HG03139 (cell line): ENCODE measurements at regions not wholly inside any gene's neighbourhood (a gene's known extent, or its start where the extent isn't known, plus 50 kb on each side); places are given as distances from the start of the nearest gene placed in this dataset.

Source experiments
- ATAC-seq: cut with Tn5 transposase; IDR thresholded peaks from one replicate; pipeline ENCODE4 v1.9.1; 2021; ENCODE audit not compliant: unreplicated experiment

DNA sequence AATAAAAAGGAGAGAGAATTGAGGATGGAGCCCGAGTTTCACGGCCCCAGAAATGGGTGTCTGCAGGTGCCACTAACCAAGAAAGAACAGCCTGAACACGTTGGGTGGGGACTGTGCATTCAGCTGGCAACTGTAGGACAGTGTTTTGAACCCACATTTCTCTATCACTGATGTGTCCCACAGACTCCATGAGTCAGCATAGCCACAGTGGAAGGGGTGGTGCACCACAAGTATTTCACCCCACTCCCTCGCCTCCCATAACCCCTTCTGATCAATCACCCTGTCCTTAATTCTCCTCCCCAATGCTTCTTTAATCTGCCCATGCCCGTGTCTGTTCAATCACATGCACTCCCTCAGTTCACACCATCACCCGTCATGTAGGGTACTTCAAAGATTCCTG is 291.5 kb downstream of the ZNF516 start:
- no peak for ATAC-seq

DNA sequence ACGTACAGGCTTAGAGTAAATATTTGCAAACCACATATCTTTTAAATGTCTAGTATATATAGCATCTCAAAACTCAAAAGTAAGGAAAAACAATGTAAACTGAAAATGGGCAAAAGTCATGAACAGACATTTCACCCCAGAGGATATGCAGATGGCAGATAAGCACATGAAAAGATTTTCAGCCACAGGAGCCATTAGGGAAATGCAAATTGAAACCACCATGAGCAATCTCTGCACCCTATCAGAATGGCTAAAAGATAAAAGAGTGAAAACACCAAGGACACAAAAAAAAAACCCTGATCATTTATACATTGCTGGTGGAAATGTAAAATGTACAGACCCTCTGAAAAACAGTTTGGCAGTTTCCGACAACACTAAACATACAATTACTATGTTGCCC is 292.7 kb downstream of the ZNF516 start:
- ATAC-seq = no peak

DNA sequence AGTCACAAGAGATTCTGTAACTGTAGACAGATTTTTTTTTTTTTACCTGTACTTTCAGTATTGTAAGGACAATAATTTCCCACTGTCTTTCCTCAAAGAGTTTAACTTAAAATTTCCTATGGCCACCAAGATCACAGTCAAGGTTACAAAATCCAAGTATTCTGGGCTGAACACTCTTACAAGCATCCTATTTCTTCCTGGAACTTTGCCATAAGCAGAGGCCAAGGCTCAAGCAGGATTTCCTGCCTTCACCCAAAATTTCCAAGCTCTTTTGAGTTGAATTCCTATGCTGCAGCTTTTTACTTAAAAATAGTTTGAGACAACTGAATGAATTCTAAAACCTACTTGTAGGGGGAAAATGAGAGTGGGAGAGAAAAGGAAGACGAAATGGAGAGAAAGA is 299.4 kb downstream of the ZNF516 start:
- no peak for ATAC-seq

DNA sequence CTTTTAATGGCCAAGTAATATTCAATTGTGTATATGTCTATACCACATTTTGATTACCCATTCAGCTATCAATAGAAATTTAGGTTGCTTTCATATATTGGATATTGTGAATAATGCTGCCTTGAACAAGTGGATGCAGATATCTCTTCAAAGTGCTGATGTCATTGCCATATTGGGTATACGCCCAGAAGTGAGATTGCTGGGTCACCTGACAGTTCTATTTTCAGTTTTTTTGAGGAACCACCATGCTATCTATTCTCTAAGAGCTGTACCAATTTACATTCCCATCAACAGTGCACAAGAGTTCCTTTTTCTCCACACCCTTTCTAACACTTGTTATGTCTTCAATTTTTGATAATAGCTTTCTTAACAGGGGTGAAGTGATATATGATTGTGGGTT is 306.9 kb downstream of the ZNF516 start:
- ATAC-seq = no peak

DNA sequence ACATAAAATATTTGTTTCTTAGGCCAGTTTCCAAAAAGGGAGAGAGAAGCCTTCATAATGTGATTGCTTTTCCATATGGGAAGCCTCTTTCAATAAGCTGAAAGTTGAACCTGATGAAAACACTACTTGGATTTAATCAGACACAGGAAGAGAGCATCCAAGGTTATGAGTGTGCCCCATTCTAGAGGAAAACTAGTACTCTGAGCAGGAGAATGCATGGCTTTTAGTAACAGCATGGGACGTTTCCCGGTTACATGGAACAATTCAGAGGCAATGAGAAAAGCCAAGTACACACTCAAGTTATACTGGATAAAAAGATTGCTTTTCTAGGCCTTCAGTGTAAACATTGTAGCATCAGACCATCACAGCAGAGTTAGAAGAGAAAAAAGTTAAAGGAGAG is 315.8 kb downstream of the ZNF516 start:
- no peak for ATAC-seq

DNA sequence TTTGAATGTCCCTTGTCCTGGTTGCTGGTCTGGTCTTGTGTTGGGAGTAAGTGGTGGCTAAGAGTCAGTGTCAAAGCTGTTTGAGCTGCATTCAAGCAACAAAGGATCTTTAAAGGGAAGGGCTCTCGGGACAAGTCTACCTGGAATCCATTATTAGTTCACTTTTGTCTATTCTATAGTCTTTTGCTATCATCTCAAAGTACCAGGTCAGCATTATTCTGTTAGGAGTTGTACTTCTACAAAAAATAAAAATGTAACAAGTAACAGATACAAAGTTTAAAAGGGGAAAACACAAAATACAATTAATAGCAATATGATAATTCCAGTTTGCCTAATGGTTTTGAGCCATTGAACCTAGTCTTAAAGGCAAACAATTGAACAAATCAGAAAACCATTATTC is 317.9 kb downstream of the ZNF516 start:
- no peak for ATAC-seq

DNA sequence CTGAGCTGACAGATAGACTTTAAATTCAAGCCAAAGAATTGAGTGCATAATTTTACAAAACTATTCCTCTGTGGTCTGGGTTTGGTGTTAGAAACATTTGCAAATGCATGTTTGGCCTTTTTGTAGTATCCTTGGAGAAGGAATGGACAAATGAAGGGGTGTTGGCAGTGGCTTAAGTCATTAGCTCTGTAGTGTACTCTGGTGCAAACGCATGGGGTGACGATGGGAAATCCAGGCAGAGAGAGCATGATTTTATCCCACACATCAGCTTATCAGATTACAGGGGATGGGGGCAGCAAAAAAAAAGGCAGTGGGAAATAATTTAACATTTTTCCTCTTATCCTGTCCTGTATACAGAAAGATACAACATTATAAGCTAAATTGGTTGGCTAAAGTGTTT is 320.6 kb downstream of the ZNF516 start:
- ATAC-seq = no peak

DNA sequence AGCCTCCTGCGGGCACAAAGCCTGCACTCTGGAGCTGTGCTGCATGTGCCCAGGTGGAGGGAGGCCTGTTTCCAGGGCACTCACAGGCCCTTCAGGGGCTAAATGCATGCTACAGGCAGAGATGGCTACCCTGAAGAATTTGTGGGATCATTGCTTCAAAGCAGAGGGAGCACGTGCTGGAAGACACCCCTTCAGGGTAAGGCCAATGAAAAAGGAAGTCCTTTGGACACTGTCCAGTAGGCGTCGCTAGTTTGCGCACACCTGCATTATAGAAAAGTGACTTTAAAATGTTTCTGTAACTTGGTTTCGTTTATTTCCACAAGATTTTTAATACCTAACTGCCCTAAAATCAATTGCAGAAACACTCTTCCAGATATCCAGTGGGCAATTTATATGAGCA is 325.3 kb downstream of the ZNF516 start:
- no peak for ATAC-seq

DNA sequence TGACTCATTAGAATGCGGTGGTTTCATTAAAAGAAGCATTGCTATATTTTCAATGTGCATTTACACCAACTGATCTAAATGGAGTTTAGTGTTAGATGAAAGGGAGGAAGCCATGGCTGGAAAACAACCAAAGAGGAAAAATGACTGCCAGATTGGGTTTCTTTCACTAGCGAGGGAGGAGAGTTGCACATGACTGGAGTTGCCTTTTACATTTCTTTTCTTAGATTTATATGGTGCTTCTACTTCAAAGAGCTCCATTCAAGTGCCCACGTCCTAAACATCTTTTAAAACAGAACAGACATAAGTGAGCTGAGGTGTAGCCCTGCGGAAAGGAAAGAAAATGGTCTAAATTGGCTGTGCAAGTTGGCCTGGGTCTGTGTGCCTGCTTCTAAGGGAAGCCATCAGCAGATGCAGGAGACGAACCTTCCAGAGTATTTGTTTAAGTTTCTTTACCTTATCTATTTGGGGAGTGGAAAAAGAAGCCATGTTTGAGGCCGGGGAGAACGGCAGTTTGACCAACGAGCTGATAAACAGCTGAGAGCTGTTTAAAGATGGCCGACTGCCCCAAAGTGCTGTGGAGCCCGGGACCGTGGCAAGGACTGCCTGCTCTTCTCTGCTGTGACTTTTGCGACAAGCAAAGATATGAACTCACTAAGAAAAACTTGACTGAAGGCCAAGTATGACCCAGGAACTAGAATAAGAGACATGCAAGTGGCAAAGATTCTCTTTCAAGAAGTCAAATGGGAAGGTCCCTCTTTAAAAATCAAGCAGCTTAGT is 327.0 kb downstream of the ZNF516 start:
- ATAC-seq = no peak

DNA sequence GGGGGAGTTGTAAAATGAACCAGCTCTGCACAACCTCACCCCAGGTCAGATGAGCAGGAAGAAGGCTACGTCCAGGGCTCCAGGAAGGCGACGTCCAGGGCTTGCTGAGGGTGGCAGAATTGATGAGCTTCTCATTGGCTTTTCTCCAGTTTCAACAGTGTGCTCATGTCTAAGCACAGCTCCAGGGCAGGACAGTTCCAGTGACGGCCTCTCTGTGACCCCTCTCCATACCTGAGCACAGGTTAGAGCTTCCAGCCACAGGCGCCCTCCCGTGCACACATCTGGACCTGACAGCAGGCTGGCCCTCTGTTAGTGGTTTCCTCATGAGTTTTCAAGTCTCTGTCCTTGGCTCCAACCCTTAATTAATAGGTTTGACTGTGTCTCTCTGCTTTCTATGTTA is 327.6 kb downstream of the ZNF516 start:
- ATAC-seq = no peak

DNA sequence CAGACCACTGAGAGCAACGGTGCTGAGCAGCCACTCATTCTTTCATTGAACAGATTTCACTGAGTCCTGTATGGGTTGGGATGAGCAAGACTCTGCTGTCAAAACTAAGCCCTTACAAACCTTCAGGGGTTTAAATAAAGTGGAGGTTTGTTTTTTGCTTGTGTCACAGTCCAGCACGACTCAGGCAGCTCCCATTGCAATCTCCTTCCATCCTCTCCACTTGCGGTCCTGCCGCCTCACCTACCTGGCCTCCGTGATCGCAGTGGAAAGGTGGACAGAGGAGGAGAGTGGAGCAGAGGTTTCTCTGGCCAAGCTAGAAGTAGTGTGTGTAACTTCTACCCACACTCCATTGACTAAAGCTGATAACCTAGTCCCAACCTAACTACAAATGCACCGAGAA is 332.2 kb downstream of the ZNF516 start:
- no peak for ATAC-seq

DNA sequence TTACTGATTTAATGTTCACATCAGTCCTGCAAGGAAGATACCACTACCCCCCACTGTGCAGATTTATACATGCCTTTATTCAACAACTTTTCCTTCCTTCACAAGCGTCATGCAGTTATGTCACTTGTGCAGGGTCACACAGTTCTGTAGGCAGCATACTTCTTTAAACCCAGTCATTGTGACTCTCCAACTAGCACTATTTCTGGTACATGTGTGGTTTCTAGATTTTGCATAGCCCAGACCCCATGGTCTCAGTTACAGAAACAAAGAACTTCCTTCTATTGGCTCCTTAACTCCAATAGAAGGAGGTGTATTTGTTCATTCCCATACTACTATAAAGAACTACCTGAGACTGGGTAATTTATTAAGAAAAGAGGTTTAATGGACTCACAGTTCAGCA is 333.1 kb downstream of the ZNF516 start:
- no peak for ATAC-seq

DNA sequence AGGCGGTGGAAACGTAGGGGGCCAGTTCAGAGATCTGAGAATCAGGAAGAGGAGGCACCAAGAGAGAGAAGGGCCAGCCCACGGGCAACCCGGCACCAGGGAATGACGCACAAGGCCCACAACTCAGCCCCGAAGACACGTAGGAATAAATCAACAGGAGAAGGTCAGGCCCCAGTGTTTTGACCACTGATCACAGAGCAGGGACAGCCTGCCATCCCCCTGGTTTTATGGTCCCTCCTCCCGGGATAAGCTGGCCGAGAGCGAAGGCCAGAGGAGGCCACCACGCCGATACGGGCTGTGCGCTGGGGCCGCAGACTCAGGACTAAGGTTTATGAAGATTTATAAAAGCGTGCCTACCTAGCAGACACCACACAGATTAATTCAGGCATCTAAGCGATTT is 341.4 kb downstream of the ZNF516 start:
- no peak for ATAC-seq

DNA sequence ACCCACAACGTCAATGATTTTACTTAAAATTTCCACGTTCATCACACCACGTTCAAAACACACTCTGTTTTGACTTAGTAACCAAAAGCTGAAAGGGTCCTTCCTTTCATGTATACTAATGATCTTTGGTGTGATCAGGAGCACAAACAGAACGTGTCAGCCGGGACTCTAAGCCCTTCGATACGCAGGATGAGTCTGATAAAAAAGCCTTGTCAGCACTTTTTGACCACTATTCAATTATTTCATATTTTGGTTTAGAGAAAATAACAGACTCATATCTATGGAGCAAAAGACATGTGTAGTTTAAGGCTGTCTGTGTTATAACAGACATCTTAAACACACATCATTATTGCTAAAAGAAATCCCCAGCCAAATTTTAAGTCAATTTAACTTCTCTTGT is 345.3 kb downstream of the ZNF516 start:
- no peak for ATAC-seq

DNA sequence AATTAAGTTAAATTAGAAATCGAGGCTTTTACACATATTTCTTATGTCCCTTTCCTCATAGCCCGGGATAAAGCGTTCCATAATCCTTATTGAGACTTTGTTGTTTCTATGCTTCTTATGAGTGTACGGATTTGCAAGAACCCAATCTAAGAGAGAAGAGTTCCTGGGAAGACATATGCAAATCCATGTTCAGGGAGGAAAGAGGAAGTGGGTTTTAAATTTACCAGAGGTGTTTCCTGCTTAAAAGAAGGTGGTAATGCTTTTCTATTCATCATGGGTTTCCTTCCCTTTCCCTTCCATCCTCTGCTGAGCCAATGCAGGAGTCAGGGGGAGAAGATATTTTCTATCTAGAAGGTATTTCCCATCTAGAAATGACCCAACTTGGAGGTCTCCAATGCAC is 345.8 kb downstream of the ZNF516 start:
- ATAC-seq = no peak

DNA sequence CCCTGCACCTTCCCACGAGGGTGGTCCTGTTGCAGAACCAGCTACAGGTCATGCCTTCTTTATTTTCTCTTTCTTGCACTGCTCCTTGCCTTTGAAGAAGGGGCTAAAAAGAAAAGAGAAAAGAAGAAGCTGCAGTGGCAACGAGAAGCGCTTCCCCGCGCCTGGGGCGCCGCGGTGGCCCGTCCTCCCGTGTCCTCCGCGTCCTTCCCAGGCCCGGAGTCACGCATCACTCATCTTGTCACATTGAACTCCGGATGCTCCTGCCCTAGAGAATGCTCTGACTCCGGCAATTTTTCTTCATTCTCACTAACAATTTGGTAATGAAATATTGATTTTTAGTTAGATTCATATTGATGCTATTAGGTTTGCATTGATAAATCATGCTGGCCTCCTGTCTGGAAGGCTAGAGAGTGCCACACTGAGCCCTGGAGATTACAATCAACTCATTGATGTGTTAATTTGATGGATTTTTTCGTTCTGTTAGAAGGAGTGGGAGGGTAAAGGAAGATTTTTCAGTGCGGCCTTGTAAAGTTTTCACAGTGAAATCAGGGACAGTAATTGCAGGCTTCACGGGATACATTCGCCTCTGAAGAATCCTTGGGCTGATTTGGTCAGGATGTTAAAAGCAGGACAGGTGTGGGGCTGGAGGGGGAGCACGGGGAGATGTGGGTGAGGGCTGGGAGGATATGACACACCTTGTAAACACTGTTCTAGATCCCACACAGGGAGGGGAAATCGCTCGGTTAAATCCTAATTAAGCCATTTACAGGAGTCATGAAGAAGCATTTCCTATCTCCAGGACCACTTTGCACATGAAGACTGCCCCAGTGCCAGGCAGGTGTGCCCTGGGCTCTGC is 349.3 kb downstream of the ZNF516 start:
- ATAC-seq = no peak

DNA sequence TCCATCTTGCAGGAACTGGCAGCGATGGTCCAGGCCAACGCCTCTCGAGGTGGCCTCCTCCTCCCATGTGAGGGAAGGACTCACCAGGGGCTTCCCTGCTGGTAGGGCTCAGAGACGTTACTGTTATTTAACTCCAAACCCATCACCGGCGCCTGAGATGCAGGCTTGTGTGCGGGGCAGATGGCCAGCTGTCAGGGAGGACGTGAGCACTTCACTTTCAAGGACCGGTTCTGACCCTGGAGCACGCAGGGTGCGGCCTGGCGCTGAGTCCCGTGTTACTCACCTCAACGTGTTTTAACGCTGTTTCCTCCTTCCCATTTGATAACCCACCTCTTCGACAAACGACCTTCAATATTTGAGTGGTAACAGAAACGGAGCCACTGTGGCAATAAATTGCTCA is 350.2 kb downstream of the ZNF516 start:
- no peak for ATAC-seq

DNA sequence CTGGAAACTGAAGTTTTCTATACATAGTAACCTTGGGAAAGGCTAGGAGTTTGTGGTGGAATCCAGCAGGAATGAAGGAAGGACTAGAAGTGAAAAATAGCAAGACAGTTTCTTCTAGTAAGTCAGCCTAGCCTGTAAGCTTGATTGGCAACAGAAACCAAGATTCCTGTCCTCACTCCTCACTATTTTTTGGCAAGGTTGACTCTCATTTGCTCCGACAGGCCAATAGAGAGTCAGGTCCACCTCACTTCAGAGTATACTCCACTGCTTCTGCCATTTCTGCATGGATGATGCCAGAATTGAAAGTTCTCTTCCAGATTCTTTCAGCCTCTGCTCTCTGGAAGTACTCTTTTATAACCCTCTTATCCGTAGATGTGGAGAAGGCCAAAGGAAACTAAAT is 352.4 kb downstream of the ZNF516 start:
- no peak for ATAC-seq

DNA sequence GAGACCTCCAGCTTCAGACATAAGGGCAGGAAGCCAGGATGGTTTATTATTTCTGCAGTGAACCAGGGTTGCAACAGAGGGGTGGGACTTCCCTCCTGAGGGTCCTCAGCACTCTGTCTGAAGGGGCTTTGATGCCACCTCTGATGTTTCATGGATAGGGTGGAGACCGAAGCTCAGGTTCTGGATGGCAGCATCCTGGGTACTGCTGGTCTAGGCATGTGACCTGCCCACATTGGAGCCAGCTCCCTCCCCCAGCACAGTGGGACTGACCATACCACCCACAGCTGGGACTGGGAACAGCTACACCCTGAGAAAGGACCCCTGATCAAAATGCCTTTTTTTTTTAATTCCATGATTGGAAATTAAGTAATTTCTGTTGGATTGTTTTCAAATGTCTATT is 355.2 kb downstream of the ZNF516 start:
- ATAC-seq = no peak

DNA sequence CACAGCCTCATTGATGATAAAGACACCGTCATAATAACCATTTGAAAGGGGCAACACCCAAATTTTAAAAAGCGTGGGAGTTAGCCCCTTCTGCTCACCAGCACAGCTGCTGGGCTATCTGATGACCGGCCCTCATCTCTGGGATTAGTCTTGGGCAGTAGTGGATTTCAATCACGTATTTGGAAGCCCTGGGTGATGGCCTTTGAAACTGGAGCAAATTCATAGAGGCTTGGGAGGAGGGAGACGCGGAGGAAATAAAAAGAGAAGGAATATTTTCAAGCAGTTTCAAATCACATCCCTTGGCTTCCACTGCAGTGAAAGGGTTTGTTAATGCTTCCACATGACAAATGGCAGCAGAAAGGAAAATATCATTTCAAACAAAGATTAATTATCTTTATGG is 357.8 kb downstream of the ZNF516 start:
- ATAC-seq = no peak

DNA sequence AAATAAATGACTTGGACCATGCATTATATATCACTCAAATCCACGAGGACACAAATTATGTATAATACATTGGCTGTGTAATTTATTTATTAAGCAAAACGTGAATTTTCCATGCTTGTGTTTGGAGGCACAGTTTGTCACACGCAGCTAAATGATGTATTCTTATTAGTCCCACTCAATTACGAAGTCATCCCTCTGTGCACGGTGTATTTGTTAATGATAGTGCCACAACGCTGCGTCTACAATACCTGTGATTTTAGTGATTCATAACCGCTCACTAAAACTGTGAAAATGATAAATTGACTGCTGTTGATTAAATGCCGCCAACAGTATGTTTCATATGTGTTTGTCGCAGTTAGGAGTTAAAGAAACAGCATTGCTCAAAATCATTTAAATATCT is 358.3 kb downstream of the ZNF516 start:
- no peak for ATAC-seq

DNA sequence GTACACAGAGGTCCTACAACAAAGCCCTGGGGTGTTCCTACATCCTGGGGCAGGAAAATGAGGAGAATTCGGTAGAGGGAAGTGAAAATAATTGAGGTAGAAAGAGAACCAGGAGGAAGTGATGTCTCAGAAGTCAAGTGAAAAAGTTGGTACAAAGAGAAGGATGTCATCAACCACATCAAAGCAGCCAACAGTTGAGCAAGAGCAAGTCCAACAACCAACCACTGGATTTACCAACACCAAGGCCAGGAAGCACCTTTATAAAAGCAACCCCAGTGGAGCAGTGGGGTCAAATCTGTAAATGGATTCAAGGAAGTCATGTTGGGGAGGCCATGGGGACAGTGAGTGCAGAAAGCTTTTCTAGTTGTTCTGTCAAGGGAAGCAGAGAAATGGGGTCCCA is 360.4 kb downstream of the ZNF516 start:
- no peak for ATAC-seq

DNA sequence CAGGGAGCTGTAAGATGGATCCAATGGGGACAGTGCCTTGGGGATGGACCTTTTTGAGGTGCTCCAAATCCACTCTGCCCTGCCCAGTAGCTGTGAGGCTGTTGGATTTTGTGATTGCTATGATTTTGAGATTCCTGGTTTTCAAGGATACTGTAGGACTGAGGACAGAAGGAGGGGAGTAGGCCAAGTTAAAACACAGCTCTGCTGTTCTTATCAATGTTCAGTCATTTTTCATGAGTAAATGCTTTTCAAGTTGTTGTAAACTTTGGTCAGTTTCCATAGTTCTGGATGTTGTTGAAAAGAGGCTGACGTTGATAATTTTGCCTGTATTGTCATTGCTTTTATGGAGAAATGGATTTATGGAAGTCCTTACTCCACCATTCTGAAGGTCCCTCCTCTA is 361.2 kb downstream of the ZNF516 start:
- ATAC-seq = no peak
